NCI-H1092 (cell line): ENCODE measurements at regions not wholly inside any gene's neighbourhood (a gene's known extent, or its start where the extent isn't known, plus 50 kb on each side); places are given as distances from the start of the nearest gene placed in this dataset.

Experiments used
- DNase-seq: peaks from one replicate; lab custom pipeline; 2025; lab: John Stamatoyannopoulos, UW

GRCh38 chr1:239882967-239883366, 208.7 kb upstream of the FMN2 start:
- no peak for DNase-seq

- DNase-seq, result no peak
These were observed 206.9 kb upstream of the FMN2 start for GRCh38 chr1:239884796-239885195.

DNA sequence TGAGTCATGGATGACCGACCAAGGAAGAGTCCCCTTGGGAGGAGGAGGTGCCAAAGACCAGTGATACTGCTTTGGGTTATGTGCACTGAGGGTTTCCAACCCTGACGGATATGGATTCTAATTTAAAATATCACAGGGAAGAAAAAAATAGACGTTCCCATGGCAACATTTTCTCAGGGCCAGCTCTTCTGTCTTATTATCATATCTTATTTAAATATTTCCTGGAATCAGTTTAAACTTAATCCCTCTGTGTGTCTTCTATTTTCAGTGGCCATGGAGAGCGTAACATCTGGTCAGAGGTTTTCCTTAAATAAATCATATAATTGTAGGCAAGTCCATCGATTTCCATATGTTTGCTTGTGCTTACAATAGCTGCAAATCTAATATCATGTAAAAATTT, 205.4 kb upstream of the FMN2 start:
- no peak for DNase-seq

DNA sequence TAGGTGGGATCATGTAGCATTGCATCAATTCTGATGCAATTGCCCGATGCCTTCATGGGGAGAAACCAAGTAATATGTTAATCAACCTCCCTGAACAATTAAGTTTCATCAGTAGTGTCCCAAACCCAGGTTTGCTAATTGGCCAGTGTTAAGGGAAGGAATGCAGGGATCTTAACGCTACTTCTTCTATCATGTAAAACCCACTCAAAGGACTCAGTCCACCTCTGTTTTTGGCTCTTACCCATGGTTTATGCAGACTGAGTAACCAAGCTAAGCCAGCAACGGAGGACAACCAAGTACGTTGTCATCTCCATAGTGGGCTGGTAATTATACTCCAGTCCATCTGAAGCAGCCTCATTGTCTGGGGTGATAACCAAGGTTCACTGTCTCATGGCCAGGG, 203.0 kb upstream of the FMN2 start:
- no peak for DNase-seq

GRCh38 chr1:239891621-239892358, 199.9 kb upstream of the FMN2 start:
- no peak for DNase-seq

DNA sequence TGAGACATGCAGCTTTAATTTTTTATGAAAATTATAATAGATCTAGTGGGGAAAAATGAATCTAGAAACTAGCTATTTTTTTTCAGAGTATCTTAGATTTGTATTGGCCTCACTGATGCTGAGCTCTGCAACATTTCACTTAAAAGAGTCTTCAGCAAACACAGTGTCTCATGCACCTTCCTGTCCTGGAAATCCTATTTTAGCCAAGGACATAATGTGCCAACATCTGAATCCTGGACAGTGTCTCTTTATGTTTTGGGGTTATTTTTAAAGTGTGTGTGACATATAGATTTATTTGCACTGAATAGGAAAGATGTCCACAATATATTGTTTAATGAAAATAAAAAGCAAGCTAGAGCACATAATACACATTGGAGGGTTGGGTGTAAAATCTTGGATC, 199.1 kb upstream of the FMN2 start:
- DNase-seq, result no peak

DNA sequence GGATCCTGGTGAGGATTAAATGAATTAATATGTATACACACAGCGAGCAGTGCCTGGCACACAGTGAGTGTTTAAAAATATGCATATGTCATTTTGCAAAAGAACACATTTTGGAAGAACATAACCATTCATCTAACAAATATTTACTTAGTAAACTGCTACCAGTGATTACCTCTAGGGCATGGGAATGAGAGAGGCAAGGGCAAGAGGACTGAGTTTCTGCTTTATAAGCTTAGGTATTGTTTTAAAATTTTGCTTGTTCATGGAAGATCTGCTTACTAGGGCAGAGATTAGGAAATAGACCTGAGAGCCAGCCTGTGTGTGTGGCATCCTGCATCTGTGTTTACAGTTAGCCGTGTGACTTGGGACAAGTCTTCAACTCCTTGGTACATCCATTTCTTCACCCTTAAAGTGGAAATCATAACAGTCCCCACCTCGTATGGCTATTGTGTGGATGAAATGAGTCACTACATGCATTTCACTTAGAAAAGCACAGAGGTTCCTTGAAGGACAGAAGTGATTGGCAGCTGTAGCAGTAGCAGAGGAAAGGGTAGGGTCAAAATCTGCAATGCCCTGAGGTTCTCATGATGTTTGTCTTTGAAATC, 198.5 kb upstream of the FMN2 start:
- DNase-seq, result no peak

DNA sequence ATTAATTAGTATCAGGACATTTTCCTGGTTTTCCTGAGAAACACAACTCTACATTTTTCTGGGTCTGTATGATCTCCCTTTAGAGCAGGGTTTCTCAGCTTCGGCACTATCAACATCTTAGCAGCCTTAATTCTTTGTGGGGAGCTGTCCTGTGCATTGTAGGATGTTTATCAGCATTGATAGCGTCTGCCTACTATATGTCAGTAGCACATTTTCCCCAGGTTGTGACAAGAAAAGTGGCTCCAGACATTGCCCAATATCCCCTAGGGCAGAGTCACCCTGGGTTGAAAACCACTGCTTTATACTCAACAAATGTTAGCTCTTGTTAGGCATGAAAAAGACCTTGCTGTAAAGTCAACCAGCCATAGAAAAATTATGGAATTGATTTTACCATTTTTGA, 195.1 kb upstream of the FMN2 start:
- no peak for DNase-seq

- DNase-seq, result no peak
These were observed 194.7 kb upstream of the FMN2 start for GRCh38 chr1:239896980-239897379.

DNA sequence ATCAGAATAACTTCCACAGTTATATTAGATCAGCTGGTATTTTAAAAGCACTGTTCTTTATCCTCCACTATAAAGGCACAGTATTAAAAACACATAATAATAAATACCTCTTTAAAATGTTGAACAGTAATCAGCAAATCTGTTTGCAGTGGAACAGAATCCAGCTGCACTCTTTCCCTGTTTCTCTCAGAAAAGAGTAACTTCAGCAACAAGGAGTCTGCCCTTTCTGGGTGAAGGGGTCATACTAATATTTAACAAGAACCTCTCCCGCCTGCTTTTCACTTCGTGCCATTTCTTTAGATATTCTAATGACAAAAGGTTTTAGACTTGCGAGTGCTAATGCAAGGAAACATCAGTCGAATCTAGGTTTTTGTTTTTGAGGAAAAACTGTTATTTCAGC, 194.2 kb upstream of the FMN2 start:
- no peak for DNase-seq

GRCh38 chr1:239898062-239898730, 193.5 kb upstream of the FMN2 start:
- DNase-seq, result peak; percentile 24

GRCh38 chr1:239899747-239900146, 191.9 kb upstream of the FMN2 start:
- DNase-seq, result no peak

DNA sequence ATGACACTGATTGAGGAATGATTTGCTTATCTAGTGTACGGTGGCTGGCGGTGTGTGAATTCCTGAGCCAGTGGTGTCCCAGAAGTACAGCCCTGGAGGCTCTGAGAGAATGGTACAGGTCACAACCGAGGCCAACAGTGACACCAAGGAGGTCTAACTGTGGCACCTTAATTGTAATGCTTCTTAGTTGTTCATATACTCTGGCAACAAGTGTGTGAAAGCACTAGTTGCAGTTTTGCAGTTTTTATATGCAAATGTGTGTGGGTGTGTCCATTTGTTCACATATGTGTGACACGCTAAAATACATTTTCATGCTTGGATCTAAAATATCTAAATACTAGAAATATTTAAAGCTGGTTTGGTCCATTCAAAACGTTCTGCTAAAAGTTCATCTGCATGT, 185.3 kb upstream of the FMN2 start:
- DNase-seq, result no peak

- no peak for DNase-seq
These were observed 181.8 kb upstream of the FMN2 start for GRCh38 chr1:239909898-239910297.

DNA sequence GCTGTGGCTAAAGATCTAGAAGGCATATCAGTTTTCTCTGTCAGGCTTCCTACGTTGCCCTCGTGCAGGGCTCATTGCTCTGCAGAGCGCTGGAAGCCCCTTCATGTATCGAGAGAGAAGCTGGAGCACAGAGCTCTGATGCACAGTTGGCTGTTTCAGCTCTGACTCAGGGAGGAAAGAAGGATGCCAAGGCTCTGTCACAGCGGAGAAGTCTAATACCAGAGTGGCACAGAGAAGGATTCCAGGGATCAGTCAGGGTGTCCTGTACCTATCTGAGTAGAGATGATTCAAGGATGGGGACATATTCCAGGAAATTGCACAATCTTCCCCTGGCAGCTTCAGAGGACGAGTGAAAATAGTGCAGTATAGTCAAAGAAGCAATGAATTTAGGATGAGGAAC, 179.2 kb upstream of the FMN2 start:
- DNase-seq, result no peak

DNA sequence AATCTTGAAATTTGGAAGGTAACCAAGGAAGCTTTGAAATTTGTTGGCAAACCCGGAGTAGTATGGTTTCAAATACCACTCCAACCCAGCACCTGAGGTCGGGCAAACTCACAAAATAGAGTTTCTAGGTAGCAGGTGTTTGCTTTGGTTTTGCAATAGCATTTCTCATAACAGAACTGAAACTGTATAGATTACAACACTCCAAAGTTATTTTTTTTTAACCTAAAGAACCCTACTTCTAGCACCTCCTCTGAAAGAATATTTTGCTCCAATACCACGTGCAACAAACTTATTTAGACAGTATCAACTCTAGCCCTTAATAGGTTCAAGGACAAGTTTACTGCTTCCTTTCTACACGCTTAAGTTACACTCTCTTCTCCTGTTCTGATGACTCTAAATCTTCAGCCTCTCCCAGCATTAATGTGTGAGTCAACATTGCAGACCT, 178.5 kb upstream of the FMN2 start:
- no peak for DNase-seq

GRCh38 chr1:239914751-239915231, 176.9 kb upstream of the FMN2 start:
- DNase-seq, result no peak

- no peak for DNase-seq
These were observed 173.0 kb upstream of the FMN2 start for GRCh38 chr1:239918634-239919033.

DNA sequence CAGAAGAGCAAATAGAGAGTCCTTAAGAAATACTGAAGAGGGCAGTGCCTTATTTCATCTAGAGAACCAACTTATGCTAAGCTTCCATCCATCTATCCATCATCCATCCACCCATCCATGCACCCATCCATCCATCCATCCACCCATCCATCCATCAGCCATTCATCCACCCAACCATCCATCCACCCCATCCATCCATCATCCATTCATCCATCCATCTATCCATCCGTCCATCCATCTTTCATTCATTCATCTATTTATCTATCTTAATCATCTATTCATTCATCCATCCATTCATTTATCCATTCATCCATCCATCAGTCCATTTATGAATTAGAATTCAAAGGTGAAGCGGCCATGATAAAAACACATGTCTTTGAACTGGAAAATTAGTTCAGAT, 171.5 kb upstream of the FMN2 start:
- no peak for DNase-seq

- DNase-seq, result no peak
These were observed 168.7 kb upstream of the FMN2 start for GRCh38 chr1:239922778-239923522.

- DNase-seq, result no peak
These were observed 166.8 kb upstream of the FMN2 start for GRCh38 chr1:239924741-239925350.

- DNase-seq, result no peak
These were observed 165.5 kb upstream of the FMN2 start for GRCh38 chr1:239926184-239926583.
